ENCODE measurements at regions not wholly inside any gene's neighbourhood (a gene's known extent, or its start where the extent isn't known, plus 50 kb on each side); places are given as distances from the start of the nearest gene placed in this dataset.

- TF ChIP-seq CTCF (conservative IDR thresholded peaks at IDR 0.05; ENCODE audit: low read depth, low read length): no peak
- no peak for TF ChIP-seq EZH2 (IDR thresholded peaks at IDR 0.05; ENCODE audit: borderline replicate concordance, low read depth, low read length, poor library complexity, severe bottlenecking)
These were observed 128.7 kb upstream of the GLI2 start for GRCh38 chr2:120606931-120607330.
